M059J (cell line): ENCODE measurements at regions not wholly inside any gene's neighbourhood (a gene's known extent, or its start where the extent isn't known, plus 50 kb on each side); places are given as distances from the start of the nearest gene placed in this dataset.

ENCODE experiments used
- DNase-seq: peaks from one replicate; pipeline ENCODE4 v3.0.0-alpha.2; 2012; ENCODE audit warnings: low read depth

DNA sequence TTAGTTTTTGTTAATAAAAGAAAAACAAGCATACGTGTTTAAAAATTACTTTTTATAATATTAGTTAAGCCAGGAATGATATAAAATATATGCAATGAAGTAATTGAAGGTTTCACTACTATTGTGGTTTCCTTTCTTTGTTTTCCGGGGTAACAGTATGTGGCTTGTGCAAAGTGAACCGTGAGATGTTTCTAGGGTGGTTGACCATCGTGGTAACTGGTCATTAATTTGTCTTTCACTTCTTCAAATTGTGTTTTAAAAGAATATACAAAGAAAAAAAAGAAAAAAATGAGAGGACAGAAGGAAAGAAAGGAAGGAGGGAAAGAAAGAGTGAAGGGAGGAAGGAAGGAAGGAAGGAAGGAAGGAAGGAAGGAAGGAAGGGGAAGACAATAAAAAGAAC lies 330.1 kb upstream of the CPXCR1 start:
- no peak for DNase-seq

GRCh38 chrX:88424071-88424470 lies 323.0 kb upstream of the CPXCR1 start:
- no peak for DNase-seq

GRCh38 chrX:88424541-88424940 lies 322.5 kb upstream of the CPXCR1 start:
- DNase-seq = no peak

DNA sequence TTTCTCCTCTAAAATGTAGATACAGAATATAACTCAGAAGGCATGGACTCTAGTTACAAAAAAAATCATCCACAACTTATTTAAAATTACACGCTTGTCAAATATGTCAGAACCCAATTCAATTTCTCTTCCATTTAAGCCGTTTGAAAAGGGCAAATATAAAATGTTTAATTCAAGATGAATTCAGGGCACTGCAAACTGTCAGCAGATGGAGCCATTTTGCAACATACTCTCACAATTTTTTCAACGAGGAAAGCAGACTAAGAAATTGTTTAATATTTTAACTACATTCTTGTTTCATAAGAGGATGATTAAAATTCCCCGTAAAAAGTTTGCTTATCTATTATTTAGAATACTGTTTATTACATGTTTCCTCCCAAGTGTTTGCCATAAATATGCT lies 321.3 kb upstream of the CPXCR1 start:
- DNase-seq = no peak

DNA sequence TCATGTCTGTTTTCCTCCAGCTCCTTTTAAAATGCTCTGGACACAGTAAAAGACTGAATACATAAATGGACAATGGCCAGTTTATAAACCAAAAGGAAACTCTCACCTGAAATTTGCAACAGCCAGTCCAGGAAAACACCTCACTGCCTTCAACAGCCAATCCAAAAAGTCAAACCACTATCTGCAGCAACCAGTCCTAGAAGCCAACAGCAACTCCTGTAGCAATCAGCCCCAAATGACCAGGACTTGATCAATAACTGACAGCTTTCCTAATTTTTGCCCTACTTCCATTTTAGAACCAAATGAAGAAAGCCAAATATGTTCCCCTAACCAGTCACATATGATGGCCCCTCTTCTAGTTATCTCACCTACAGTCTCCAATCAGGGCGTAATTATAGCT lies 309.5 kb upstream of the CPXCR1 start:
- no peak for DNase-seq

DNA sequence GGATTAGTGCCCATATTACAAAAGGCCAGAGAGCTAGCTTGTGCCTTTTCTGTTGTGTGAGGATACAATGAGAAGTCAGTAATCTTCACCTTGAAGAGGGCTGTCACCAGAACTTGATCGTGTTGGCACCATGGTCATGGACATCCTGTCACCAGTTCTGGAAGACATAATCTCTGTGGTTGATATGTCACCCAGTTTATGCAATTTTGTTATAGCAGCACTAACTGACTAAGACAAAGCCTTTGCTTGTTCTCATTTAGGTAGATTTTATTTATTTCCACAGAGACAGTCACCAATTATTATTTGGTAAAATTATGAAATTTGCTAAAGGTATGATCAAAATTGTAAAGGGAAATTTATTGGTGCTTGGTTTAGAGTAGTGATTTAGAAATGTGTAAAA lies 308.8 kb upstream of the CPXCR1 start:
- no peak for DNase-seq

DNA sequence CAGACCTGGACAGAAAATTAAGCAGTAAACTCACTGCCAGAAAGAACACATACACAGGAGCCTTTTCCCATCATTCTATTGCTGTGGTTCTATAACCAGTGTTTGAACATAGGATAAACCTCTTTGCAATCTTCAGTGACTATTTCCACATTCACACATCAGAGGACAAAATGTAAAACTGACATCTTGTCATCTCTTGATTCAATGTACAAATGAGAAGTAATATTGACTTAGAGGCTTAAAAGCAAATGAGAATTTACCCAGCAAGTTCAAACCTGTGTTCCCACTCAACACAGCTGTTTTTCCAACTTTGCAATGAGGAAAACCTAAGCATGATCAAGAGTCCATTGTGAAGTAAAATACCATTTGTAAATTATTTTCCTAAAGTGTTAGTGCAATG lies 307.1 kb upstream of the CPXCR1 start:
- DNase-seq = no peak
